Keratinocyte (primary cell): ENCODE measurements at regions not wholly inside any gene's neighbourhood (a gene's known extent, or its start where the extent isn't known, plus 50 kb on each side); places are given as distances from the start of the nearest gene placed in this dataset.

Experiments
- DNase-seq: peaks from one replicate; pipeline ENCODE4 v3.0.0-alpha.2; 2011; ENCODE audit warnings: low read depth, missing footprints, low spot score
- FAIRE-seq: peaks from 2 replicates; lab custom pipeline; 2011; peaks lifted over from hg19 to GRCh38; lab: Jason Lieb, UNC
- H2AFZ ChIP-seq: 2 replicates; pipeline ENCODE4 v1.6.0; 2012; ENCODE audit warnings: low read length, control low read depth, inconsistent platforms; ENCODE audit not compliant: control insufficient read depth
- H3K27ac ChIP-seq: 2 replicates; pipeline ENCODE4 v1.5.1; 2011; ENCODE audit warnings: low read length; ENCODE audit not compliant: control insufficient read depth, insufficient read depth
- H3K27me3 ChIP-seq: 3 replicates; pipeline ENCODE4 v1.6.0; 2011; ENCODE audit warnings: low read length; ENCODE audit not compliant: control insufficient read depth, insufficient read depth; ENCODE audit errors: extremely low read depth
- H3K36me3 ChIP-seq, 2 experiments: 2 replicates in 1 of 2; 3 replicates in 1 of 2; pipeline ENCODE4 v1.5.1; 2011; ENCODE audit warnings: low read length in 2 of 2, mild to moderate bottlenecking in 1 of 2; ENCODE audit not compliant: control insufficient read depth in 2 of 2, insufficient read depth in 2 of 2; ENCODE audit errors: extremely low read depth in 1 of 2
- H3K4me1 ChIP-seq: 3 replicates; pipeline ENCODE4 v1.5.1; 2011; ENCODE audit warnings: low read length; ENCODE audit not compliant: control insufficient read depth, insufficient read depth; ENCODE audit errors: extremely low read depth
- H3K4me2 ChIP-seq: 3 replicates; pipeline ENCODE4 v1.6.0; 2011; ENCODE audit warnings: low read depth, low read length; ENCODE audit not compliant: control insufficient read depth, insufficient read depth; ENCODE audit errors: extremely low read depth
- H3K4me3 ChIP-seq, 3 experiments: fragments of 200-600 bp in 1 of 3; sonication (generic) in 1 of 3; 2 replicates in 2 of 3; 3 replicates in 1 of 3; pipeline ENCODE4 v1.5.1; 2011 to 2016; ENCODE audit warnings: low read length in 3 of 3, mild to moderate bottlenecking in 3 of 3, control low read depth in 2 of 3, inconsistent platforms in 1 of 3, low read depth in 1 of 3, mixed read lengths in 1 of 3, mixed run types in 1 of 3, moderate library complexity in 1 of 3; ENCODE audit not compliant: control insufficient read depth in 2 of 3, insufficient read depth in 2 of 3; ENCODE audit errors: extremely low read depth in 1 of 3
- H3K79me2 ChIP-seq: 2 replicates; pipeline ENCODE4 v1.6.0; 2012; ENCODE audit warnings: low read length; ENCODE audit not compliant: control insufficient read depth, insufficient read depth
- H3K9ac ChIP-seq: 3 replicates; pipeline ENCODE4 v1.6.0; 2011; ENCODE audit warnings: low read length; ENCODE audit not compliant: control insufficient read depth, insufficient read depth; ENCODE audit errors: extremely low read depth
- H3K9me1 ChIP-seq: 3 replicates; pipeline ENCODE4 v1.6.0; 2011; ENCODE audit warnings: low read length; ENCODE audit not compliant: control insufficient read depth, insufficient read depth; ENCODE audit errors: extremely low read depth
- H3K9me3 ChIP-seq: 2 replicates; pipeline ENCODE4 v1.5.1; 2012; ENCODE audit warnings: low read depth, low read length; ENCODE audit not compliant: control insufficient read depth
- H4K20me1 ChIP-seq: 3 replicates; pipeline ENCODE4 v1.6.0; 2011; ENCODE audit warnings: low read length; ENCODE audit not compliant: control insufficient read depth, insufficient read depth; ENCODE audit errors: extremely low read depth
- EZH2 ChIP-seq: IDR thresholded peaks from one replicate; pipeline ENCODE4 v1.6.1; 2012; ENCODE audit warnings: inconsistent platforms, mild to moderate bottlenecking, low read length, moderate library complexity
- dilution Hi-C: fragments of 300-500 bp; cut with MboI; formaldehyde crosslinking; loops from one replicate; pipeline ENCODE4 v1.7.0; 2020; ENCODE audit warnings: low sequenced_read_pairs; ENCODE audit not compliant: extremely low pct_ligation_motif_present
- TF ChIP-seq, protein P1 (sequence below), 3 experiments: IDR thresholded peaks in 1 of 3; conservative IDR thresholded peaks in 1 of 3; optimal IDR thresholded peaks in 1 of 3; 2 replicates in 2 of 3; 3 replicates in 1 of 3; pipeline versions ENCODE3 to v1.5.1; 2011; ENCODE audit warnings: low read length in 3 of 3, mild to moderate bottlenecking in 3 of 3, moderate library complexity in 2 of 3, control low read depth in 1 of 3, inconsistent platforms in 1 of 3; ENCODE audit not compliant: insufficient read depth in 2 of 3; ENCODE audit errors: extremely low read depth in 1 of 3

DNA sequence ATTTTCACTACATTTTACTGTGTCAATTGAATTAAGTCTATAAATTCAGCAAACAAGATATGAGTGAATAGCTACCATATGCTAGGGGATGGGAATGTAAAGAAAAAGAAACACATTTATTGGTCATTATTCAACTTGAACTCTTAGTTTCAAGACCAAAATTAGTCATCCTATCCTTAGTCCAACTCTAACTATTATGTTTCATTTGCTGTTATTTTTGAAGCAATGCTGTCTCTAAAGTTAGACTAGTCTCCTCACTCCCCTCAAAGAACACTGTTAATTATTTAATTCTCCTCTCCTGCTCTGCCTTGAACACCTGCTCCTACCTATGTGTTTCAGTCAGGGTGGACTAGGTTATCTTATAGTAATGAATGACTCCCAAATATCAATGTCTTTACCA is 920.9 kb downstream of the TUSC7 start:
- no peaks in the 10 kb centered on the region for H3K36me3 ChIP-seq
- no peak overlapping the region for H3K4me2 ChIP-seq
- FAIRE-seq (no peak), DNase-seq (no peak)
- no peaks in the 10 kb centered on the region for H3K9me1 ChIP-seq
- H3K79me2 ChIP-seq = no peaks in the 10 kb centered on the region
- no peaks in the 10 kb centered on the region for H3K9me3 ChIP-seq
- dilution Hi-C loops = no loop called here
- no peak overlapping the region for H3K4me3 ChIP-seq
- H3K27me3 ChIP-seq = no peaks in the 10 kb centered on the region
- no peak overlapping the region for H3K27ac ChIP-seq
- H3K4me1 ChIP-seq = peaks cover 2% of the 10 kb centered on the region
- H2AFZ ChIP-seq = no peak overlapping the region
- no peak for TF ChIP-seq EZH2
- TF ChIP-seq, protein P1, sequence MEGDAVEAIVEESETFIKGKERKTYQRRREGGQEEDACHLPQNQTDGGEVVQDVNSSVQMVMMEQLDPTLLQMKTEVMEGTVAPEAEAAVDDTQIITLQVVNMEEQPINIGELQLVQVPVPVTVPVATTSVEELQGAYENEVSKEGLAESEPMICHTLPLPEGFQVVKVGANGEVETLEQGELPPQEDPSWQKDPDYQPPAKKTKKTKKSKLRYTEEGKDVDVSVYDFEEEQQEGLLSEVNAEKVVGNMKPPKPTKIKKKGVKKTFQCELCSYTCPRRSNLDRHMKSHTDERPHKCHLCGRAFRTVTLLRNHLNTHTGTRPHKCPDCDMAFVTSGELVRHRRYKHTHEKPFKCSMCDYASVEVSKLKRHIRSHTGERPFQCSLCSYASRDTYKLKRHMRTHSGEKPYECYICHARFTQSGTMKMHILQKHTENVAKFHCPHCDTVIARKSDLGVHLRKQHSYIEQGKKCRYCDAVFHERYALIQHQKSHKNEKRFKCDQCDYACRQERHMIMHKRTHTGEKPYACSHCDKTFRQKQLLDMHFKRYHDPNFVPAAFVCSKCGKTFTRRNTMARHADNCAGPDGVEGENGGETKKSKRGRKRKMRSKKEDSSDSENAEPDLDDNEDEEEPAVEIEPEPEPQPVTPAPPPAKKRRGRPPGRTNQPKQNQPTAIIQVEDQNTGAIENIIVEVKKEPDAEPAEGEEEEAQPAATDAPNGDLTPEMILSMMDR (optimal IDR thresholded peaks at IDR 0.05 in 1 of 3, IDR thresholded peaks at IDR 0.05 in 1 of 3, conservative IDR thresholded peaks at IDR 0.05 in 1 of 3; ENCODE audit: extremely low read depth in 1 of 3, insufficient read depth in 2 of 3, low read length in 3 of 3) = no peak
- no peaks in the 10 kb centered on the region for H4K20me1 ChIP-seq
- no peak overlapping the region for H3K9ac ChIP-seq

DNA sequence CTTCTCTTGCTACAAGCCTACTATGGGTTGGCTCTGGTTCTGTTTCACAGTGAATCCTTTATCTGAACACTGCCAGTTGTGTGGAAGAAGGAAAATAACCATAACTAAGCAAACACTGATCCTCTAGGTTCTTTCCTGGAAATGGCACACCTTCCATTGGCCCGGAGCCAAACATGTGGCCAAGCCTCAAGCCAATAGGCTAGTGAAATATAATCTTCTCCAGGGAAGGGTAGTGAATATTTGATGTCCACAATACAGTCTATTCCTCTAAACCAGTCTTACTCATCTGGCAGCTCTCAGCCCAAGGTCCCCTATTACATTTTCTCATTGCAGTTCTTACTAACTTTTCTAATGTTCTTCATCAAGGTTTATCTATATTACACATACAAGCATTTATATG is 921.3 kb downstream of the TUSC7 start:
- Histone ChIP-seq H3K79me2 (no peaks in the 10 kb centered on the region), H3K4me1 (peaks cover 2% of the 10 kb centered on the region), H3K27ac (no peak overlapping the region), H3K4me2 (no peak overlapping the region), H3K9me3 (no peaks in the 10 kb centered on the region), H3K27me3 (no peaks in the 10 kb centered on the region), H3K4me3 (no peak overlapping the region), H3K36me3 (no peaks in the 10 kb centered on the region), H4K20me1 (no peaks in the 10 kb centered on the region), H2AFZ (no peak overlapping the region), H3K9ac (no peak overlapping the region), H3K9me1 (no peaks in the 10 kb centered on the region)
- no peak for TF ChIP-seq EZH2
- TF ChIP-seq, protein P1 (optimal IDR thresholded peaks at IDR 0.05 in 1 of 3, IDR thresholded peaks at IDR 0.05 in 1 of 3, conservative IDR thresholded peaks at IDR 0.05 in 1 of 3; ENCODE audit: extremely low read depth in 1 of 3, insufficient read depth in 2 of 3, low read length in 3 of 3) = no peak
- FAIRE-seq = no peak
- dilution Hi-C loops = no loop called here
- no peak for DNase-seq
